T-helper 2 cell (primary cell): ENCODE measurements at regions not wholly inside any gene's neighbourhood (a gene's known extent, or its start where the extent isn't known, plus 50 kb on each side); places are given as distances from the start of the nearest gene placed in this dataset.

Source experiments
- DNase-seq, 5 experiments: peaks; one replicate each; pipeline versions ENCODE4 v3.0.0 to v3.0.0-alpha.2; 2012 to 2022

DNA sequence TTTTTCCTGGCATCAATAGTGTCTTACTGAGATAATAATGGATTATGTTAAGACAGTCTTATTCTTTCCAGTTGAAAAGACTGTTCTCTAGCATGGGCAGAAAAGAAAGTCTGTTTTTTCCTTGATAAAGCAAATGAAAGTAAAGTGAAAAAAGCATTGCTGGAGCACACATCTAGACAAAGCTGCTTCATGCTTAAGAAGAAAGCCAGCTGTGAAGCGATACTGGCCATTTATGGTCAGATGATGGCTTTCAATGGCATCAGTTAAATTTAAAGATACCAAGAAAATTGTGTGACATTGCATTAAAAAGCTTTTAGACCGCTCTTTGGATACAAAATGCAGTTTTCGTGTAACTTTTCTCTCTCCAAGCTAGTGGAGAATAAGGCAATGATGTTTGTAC is 242.1 kb upstream of the TRAM1L1 start:
- no peak for DNase-seq

DNA sequence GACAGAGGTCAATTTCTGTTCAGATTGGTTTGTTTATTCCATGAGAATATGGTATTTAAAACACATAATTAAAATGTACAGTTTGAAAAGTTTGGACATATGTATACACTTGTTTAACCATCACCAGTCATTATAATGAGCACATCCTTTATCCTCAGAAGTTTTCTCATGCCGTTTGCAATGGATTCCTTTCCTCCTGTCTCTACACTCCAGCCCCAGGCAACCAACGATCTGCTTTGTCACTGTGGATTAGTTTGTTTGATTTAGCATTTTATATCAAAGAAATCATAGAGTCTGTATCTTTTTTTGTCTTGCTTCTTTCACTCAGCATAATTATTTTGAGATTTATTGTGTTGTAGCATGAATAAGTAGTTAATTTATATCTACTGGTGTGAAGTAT is 243.0 kb upstream of the TRAM1L1 start:
- no peak for DNase-seq

DNA sequence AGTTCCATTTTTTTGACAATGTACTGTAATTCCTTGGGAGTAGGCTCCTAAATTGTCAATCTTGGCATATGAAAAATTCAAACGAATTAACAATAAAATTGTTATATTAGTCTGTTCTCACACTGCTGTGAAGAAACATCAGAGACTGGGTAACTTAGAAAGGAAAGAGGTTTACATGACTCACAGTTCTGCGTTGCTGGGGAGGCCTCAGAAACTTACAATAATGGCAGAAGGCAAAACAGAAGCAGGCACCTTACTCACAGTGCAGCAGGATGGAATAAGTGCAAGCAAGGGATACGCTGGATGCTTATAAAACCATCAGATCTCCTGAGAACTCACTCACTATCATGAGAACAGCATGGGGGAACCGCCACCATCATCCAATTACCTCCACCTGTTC is 246.4 kb upstream of the TRAM1L1 start:
- DNase-seq: no peak

DNA sequence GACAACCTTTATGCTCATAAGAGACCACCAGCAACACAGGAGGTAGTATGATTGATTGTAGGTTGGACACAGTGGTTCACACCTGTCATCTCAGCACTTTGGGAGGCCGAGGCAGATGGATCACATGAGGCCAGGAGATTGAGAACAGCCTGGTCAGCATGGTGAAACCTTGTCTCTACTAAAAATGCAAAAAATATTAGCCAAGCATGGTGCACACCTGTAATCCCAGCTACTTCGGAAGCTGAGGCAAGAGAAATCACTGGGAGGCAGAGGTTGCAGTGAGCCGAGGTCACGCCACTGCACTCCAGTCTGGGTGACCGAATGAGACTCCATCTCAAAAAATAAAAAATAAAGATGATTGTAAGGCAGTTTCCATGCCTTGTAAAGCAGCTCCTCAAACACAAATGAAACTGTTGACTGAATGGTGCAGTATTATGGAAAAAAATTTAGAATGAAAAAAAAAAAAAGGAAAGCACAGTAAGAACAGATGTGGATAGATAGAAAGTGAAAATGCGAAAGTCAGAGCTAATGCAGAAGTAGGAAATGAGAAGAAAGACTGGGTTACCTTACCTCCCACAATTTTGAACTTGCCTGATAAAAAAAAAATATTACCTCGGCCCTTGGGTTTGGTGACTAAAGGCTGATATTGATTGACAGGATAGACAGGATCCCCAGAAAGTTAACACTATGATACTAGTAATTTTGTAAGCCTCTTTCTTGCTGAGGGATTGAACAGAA is 249.2 kb upstream of the TRAM1L1 start:
- no peak for DNase-seq

DNA sequence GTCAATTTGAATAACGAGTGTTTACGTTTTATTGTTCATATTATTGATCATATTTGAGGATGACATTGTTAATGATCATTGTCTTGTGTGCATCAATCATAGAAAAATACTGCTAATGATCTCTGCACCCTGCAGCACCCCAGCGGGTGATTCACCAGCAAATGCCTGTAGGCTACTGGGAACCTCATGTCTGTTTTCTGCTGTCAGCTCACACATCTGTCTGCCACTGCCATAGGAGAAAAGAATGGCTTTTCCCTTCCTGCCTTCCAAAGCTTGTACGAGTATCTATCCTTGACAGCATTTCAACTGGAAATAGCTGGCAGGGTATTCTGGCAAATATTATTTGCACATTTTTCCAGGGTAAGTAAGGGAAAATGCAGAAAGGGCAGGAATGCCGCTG is 272.1 kb upstream of the TRAM1L1 start:
- no peak for DNase-seq

DNA sequence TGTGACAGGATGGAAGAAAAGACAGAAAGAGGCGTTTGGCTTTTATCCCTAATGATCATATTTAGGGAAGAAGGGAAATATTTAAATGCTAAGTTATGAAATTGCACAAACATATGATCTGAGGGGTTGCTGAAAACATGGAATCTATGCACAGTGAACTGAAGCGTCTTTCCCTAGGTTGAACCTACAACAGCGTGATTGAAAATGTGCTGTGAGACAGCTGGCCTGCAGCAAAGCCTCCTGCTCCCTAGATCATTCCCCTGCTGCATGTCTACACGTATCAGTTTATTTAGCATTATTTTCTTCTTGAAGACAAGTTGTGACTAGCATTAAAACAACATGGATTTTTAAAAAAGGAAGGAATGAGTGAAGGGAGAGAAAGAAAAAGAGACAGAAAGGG is 272.5 kb upstream of the TRAM1L1 start:
- DNase-seq: no peak

DNA sequence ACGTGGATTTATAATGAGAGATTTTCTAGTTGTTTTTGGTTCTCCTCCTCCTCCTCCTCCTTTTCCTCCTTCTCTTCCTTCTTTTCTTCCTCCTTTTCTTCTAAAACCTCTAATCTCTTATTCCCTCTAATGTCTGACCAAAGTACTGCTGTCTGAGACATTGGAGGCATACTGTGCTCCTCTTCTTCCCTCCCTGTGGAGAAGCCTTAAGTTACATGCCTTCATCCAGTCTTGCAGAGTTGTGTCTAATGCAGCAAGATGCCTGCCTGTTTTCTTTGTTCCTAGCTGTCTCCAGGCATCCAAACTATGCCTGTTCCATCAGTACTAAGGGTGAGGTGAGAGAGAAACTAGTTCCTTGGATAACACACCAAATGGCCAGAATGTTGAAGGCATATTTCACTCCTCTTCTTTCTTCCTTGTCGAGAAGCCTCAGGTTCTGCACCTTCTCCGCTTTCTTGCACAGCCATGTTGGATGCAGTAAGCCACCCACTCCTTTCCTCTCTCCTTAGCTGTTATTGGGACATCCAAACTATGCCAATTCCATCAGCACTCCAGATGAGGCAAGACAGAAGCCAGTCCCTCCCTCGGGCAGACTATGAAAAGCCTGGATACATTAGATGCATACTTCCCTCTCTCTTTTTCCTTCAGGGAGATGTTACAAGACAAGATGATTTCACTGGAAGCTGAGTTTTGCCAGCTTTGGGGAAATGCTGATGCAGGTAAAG is 285.7 kb upstream of the TRAM1L1 start:
- DNase-seq: no peak

DNA sequence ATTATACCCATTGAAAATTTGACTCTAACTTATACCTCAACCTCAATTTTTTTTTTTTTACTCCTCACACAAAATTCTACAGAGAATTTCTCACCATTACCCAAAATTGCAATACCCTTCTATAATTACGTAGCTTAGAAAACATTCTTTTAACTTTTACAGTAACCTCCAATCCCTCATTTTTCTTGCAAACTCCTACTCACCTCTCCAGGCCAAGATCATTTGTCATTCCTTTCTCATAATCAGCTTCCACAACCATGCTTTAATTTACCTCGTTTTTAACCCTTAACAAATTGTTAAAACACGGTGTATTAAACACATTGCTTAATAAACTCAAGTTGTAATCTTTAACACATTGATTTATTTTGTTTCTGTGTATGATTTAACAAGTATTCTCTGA is 289.7 kb upstream of the TRAM1L1 start:
- DNase-seq: no peak

DNA sequence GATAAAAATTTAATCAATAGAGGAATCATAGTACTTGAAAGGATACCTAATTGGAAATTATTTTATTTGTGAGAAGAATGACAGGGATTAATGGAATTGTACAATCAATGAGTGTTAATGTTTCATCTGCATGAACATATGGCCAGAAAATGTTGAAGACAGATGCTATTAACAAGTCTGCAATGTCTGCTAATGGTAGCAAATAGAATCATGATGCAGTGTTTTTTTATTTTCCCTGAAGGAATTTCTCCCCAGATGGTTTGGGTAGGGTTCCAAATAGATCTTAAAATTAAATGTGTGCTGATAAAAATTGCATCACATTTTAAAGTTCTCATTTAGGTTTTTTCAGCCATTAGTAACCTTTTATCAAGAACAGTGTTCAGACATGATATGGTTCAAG is 291.3 kb upstream of the TRAM1L1 start:
- no peak for DNase-seq

DNA sequence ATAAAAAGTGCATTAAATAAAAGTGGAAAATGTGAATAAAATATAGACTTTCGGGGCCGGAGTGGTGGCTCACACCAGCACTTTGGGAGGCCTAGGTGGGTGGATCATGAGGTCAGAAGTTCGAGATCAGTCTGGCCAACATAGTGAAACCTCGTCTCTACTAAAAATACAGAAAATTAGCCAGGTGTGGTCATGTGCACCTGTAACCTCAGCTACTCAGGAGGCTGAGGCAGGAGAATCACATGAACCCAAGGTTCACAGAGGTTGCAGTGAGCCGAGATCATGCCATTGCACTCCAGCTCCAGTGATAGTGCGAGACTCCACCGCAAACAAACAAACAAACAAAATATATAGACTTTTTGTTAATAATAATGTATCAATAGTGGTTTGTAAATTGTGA is 293.6 kb upstream of the TRAM1L1 start:
- no peak for DNase-seq

DNA sequence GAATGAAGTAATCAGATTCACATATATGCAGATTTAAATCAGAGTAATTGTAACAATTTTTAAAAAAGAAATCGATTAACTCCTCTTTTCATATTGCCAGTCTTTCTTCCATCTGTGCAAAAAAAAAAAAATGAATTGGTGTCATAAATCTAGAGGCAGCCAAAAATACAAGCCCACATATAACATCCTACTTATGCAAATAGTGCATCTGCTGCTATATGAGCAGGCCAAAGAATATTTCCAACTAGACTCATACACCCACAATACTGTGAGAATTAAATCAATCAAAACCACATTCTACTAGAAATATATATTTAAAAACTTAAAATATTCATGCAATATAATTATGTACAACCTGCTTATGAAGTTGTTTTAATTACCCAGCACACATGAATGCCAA is 298.1 kb upstream of the TRAM1L1 start:
- no peak for DNase-seq

DNA sequence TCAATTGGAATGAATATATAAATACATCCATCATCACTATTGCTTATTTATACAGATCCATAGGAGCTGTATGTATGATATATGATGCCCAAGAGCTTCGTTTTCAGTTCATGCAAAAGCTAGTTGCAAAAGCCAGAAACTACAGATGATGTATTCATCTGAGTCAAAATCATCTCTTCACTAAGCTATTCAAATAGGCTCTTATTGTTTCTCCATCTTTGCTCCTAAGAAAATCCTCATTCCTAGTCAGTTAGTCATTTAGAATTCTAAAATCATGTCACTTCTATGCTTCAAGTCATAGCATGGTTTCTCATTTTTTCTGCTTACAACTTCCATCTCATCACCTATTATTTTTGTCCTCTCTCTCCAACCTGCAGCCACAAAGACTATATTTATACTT is 300.1 kb upstream of the TRAM1L1 start:
- DNase-seq: no peak

DNA sequence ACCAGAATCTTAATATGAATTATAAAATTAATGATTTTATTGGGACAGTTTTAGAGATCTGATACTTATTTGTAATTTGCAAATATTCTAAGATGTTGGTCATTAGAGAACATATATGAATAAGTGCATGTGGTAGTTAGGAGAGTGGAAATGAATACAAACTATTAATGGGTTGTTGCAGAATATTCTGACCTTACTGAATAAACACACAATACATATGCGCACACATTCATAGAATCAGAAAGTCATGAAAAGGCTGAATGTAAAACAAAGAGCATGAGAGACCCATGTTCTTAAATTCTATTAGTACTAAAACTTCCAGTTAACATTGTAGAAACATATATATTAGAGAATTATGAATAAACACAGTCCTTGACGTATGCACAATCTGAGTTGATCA is 301.7 kb upstream of the TRAM1L1 start:
- no peak for DNase-seq

DNA sequence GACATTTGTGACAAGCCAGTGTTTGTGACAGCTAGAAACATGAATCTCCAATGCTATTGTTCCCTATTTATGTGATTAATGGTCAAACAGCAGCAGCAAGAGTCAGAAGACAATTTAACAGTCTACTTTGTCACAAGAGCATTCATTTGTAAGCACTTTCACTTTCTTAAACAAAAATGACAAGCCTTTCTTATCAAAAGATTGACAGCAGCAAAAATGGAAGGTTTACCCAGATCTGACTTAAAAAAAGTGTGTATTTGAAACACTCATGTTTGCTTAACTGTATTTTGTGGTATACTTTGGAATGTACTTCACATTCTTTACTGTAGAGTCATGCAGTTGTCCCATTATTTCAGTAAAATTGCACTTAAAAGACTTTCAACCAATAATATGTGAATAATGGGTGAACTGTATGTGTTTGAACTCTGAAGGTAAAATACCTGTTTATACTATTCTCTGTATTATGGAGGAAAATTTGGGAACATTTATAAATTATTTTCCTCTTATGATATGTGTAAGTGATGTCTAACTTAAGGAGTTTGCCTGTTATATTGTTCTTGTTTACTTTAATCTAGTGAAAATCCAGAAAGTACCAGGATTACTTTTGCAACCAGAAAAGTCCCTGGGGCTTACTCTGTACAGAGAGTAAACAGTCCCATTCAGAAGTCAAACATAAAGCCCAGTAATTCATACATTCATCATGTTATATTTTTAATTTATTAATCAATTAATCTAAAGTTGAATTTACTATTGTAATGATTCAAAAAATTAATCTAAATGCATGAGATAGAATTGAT is 314.9 kb upstream of the TRAM1L1 start:
- DNase-seq: no peak

DNA sequence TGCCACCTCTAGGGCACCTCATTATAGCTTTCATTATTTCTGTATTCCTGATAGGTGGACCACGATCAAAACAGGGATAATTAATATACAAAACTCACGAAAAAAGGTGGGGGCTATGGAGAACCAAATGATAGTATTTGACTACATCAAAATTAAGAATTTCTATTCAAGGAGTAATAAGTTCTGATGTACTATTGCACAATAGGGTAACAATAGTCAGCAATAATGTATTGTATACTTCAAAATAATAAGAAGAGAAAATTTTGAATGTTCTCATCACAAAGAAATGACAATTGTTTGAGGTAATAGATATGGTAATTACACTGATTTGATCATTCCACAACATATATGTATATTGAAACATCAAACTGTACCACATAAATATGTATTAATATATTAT is 327.3 kb upstream of the TRAM1L1 start:
- no peak for DNase-seq

DNA sequence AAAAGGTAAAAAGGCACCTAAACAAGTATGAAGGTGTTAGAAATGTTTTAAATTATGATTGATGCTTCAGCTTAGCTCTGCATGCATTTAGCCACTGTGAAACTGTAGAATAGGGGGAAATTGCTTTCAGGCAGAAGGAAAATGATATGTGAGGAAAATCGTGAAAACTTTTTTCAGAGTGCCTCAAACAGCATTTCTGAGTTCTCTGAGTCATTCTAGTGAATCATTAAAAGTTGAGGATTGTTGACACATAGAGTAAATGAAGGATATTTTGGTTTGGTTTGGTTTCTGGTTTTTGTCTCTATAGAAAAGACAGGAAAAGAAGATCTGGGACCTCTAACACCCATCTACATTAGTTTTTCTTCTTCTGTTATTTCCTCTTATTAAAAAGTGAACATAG is 332.5 kb upstream of the TRAM1L1 start:
- DNase-seq: no peak

DNA sequence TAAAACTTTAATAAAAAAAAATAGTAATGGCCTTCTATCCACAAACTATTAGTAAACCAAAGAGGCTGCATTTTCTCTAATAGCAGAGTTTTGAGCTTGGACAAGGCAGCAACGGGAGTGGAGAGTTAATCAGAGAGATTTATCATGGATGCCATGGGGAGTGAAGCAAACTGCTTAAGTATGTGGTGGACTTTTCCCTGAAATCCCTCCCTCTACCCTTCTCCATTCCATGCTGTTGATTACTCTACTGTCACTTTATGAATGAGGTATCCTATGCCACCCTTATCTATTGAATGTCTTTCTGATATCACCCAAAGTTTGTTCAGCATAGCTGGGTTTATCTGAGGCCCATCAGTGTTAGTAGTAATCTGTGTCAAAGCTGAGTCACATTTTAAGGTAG is 335.6 kb upstream of the TRAM1L1 start:
- DNase-seq: no peak

DNA sequence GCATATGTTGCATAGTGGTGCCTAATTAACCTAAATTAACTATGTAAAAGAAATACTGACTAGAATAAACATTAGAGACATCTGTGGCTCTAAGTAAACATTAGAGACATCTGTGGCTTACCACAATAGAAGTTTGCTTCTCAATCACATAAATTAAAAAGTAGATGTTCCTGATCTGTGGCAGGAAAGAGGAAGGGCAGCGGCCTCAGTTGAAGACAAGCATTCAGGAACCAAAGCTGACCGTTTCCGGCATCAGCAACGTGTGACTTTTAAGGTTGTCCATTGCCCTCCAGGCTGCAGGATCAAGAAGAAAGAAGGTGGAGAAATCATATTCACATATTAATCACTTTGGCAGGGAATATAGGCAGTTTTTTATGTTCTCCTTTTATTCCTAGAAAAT is 336.3 kb upstream of the TRAM1L1 start:
- no peak for DNase-seq

DNA sequence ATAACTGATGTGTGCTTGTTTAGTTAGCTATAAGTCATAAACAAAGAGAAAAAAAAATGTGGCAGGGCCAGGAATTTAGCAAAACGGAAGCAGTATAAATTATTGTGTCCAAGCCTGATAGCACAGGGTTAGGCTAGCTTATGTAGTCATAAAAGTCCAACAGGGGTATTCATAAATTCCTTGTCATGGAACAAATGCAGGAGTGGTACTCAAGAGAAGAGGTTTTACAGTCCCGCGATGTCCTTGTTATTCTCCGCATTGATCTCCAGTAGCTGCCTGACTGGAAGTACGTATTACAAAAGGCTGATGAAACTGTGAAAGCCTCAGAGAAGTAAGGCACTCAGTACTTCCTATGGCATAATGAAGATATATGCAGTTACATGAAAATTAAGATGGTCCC is 336.9 kb upstream of the TRAM1L1 start:
- no peak for DNase-seq

DNA sequence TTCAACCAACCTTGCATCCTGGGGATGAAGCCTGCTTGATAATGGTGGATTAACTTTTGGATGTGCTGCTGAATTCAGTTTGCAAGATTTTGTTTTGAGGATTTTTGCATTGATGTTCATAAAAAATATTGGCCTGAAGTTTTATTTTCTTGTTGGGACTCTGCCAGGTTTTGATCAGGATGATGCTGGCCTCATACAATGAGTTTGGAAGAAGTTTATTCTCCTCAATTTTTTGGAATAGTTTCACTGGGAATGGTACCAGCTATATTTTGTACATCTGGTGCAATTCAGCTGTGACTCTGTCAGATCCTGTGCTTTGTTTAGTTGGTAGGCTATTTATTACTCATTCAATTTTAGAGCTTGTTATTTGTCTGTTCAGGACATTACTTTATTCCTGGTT is 340.3 kb upstream of the TRAM1L1 start:
- no peak for DNase-seq

DNA sequence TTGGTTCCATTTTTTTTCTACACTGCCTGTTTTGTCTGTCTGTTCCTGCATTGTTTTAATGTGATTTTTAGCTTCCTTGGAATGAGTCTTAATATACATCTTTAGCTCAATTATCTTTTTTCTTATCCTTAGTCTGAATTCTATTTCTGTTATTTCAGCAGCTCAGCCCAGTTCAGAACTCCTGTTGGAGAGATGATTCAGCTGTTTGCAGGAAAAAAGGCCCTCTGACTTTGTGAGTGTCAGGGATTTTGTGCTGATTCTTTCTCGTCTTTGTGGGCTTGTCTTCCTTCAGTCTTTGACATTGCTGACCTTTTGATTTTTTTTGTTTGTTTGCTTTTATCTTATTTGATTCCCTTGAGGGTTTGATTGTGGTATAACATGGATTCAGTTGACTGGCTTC is 343.2 kb upstream of the TRAM1L1 start:
- DNase-seq: no peak

DNA sequence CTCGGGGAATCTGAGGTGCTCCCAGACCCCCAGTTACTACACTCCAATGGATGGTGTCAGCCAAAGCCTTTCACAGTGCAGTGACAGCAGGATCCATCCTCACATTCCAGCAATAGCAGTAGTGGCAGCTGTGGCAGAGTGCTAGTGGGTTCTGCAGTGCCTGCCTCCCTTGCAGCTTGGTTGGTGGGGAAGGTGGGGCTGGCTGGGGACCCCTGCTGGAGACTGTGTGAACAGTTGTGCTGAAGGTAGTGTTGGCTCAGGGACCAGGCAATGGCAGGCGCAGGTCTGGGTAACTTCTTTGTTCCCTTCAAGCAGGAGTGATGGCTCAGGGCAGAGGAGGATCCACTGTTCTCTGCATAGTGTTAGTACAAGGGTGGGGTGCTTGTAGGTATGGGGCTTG is 343.7 kb upstream of the TRAM1L1 start:
- no peak for DNase-seq

DNA sequence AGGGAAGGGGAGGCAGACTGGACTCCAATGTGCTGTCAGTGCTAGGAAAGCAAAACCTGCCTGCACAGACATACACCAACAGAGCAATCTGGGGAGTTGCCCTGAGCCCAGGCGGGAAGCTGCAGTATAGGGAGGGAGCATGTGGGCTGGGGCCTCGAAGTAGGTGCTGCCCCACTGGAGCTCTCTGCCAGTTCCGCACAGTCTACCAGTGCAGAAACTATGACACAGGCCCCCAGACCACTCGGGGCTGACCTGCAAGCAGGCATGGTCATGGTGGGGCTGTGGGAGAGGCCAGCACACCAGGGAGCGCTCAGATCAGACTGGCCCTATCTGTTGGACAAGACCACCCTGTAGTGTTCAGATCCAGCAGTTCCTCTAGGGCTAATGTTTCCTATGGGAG is 344.1 kb upstream of the TRAM1L1 start:
- DNase-seq: no peak

DNA sequence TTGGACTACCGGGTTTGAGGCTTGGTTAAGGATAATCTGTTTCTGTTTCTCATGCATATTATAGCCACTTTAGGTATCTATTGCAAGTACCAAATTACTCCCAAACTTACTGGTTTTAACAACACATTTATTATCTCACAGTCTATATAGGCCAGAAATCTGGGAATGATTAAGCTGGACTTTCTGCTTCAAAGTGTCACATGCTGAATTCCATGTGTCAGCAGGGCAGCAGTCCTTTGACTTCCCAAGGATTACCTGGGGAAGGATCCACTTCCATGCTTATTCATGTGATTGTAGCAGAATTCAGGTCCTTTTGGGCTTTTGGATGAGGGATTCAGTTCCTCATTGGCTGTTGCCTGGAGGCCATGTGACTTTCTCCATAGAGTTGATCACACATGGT is 349.0 kb upstream of the TRAM1L1 start:
- DNase-seq: no peak
